Right renal cortex interstitium (tissue), 3 donors: ENCODE measurements at regions not wholly inside any gene's neighbourhood (a gene's known extent, or its start where the extent isn't known, plus 50 kb on each side); places are given as distances from the start of the nearest gene placed in this dataset.
A peak's percentile ranks its signal among the peaks of the same experiment; 100 is the strongest.
"Not testable (repeated sequence)": the region's sequence is repeated elsewhere in the genome, so short reads cannot be mapped to it uniquely, and the experiment has no call there.

Experiments
- DNase-seq, 3 donors: peaks; one replicate each; pipeline ENCODE4 v3.0.0-alpha.2; 2013; ENCODE audit warnings: low read depth in 3 of 3, low spot score in 2 of 3

- DNase-seq, result no peak
These were observed 860.5 kb downstream of the SORCS1 start for GRCh38 chr10:106304056-106304455.

GRCh38 chr10:106302961-106303360 lies 861.5 kb downstream of the SORCS1 start:
- DNase-seq, result no peak

GRCh38 chr10:106301146-106301545 lies 863.4 kb downstream of the SORCS1 start:
- DNase-seq, result no peak

- DNase-seq, result no peak
These were observed 867.6 kb downstream of the SORCS1 start for GRCh38 chr10:106296750-106297392.

GRCh38 chr10:106284802-106285587 lies 879.5 kb downstream of the SORCS1 start:
- DNase-seq, result no peak

GRCh38 chr10:106280896-106281460 lies 883.5 kb downstream of the SORCS1 start:
- DNase-seq, result no peak

GRCh38 chr10:106278383-106278782 lies 886.1 kb downstream of the SORCS1 start:
- peak in 1 of 3 donors; percentile 19 for DNase-seq

- no peak for DNase-seq
These were observed 893.3 kb downstream of the SORCS1 start for GRCh38 chr10:106271237-106271636.

- DNase-seq, result no peak
These were observed 896.5 kb downstream of the SORCS1 start for GRCh38 chr10:106268000-106268399.

GRCh38 chr10:106267591-106267990 lies 896.9 kb downstream of the SORCS1 start:
- no peak for DNase-seq

- DNase-seq, result not testable (repeated sequence)
These were observed 907.1 kb downstream of the SORCS1 start for GRCh38 chr10:106257432-106257831.

- no peak for DNase-seq
These were observed 909.3 kb downstream of the SORCS1 start for GRCh38 chr10:106255111-106255678.

- DNase-seq, result no peak
These were observed 910.4 kb downstream of the SORCS1 start for GRCh38 chr10:106254071-106254470.

- DNase-seq, result no peak
These were observed 912.0 kb downstream of the SORCS1 start for GRCh38 chr10:106252541-106252940.

- no peak for DNase-seq
These were observed 912.9 kb downstream of the SORCS1 start for GRCh38 chr10:106251573-106251972.

- DNase-seq, result no peak
These were observed 922.2 kb downstream of the SORCS1 start for GRCh38 chr10:106242301-106242700.

GRCh38 chr10:106226828-106227227 lies 937.7 kb downstream of the SORCS1 start:
- no peak for DNase-seq

GRCh38 chr10:106226142-106226541 lies 938.4 kb downstream of the SORCS1 start:
- no peak for DNase-seq

GRCh38 chr10:106224676-106225075 lies 939.8 kb downstream of the SORCS1 start:
- DNase-seq, result no peak

GRCh38 chr10:106217627-106218026 lies 946.9 kb downstream of the SORCS1 start:
- DNase-seq, result no peak

GRCh38 chr10:106216085-106216484 lies 948.4 kb downstream of the SORCS1 start:
- DNase-seq, result no peak

- DNase-seq, result no peak
These were observed 950.3 kb downstream of the SORCS1 start for GRCh38 chr10:106214243-106214642.
